Endometrium (tissue), 2 donors: ENCODE measurements at regions not wholly inside any gene's neighbourhood (a gene's known extent, or its start where the extent isn't known, plus 50 kb on each side); places are given as distances from the start of the nearest gene placed in this dataset.

Experiments
- FAIRE-seq: peaks from 2 replicates; lab custom pipeline; 2012; peaks lifted over from hg19 to GRCh38; lab: Jason Lieb, UNC
- donor health status: control.
- donor health status: control.

DNA sequence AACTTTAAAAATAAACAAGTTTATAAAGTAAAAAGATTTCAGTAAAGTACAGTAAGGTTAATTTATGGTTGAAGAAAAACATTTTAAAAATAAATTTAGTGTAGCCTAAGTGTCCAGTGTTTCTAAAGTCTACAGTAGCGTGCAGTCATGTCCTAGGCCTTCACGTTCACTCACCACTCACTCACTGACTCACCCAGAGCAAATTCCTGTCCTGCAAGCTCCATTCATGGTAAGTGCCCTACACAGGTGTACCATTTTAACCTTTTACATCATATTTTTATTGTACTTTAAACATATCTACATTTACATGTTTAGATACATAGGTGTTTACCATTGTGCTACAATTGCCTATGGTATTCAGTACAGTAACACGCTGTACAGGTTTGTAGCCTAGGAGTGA, 81.4 kb downstream of the PRL start:
- peak; percentile 43 for FAIRE-seq

DNA sequence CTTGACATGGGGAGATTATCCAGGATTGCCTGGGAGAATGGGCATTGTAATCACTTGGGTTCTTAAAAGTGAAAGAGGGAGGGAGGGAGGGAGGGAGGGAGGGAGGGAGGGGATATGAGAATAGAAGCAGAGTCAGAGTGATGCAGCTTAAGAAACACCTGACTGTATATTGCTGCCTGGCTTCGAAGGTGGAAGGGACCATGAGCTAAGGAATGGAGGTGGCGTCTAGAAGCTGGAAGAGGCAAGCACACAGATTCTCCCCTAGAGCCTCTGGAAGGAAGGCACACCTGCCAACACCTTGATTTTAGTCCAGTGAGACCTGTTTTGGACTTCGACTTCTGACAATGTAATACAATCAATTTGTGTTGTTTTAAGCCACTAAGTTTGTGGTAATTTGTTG, 78.4 kb downstream of the PRL start:
- no peak for FAIRE-seq

DNA sequence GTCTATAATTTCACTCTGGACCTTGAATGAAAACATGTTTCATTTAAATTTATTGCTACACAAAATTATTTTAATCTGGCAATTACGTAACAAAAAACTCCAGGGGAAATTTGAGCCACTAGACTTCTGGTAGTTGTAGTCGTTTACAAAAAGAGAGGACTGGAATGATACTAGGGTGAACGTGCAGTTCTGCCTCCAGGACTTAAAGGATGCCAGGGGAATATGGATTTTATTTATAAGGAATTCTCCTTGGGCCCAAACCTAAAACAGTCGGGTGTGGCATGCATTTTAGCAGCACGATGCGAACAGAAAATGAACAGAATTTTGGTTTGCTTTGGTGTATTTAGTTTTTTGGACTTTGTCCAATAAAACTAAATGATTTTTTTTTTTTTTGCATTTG, 76.9 kb downstream of the PRL start:
- FAIRE-seq, result no peak

GRCh38 chr6:22221211-22221610, 75.6 kb downstream of the PRL start:
- no peak for FAIRE-seq

- no peak for FAIRE-seq
These were observed 75.2 kb downstream of the PRL start for GRCh38 chr6:22221630-22222029.

DNA sequence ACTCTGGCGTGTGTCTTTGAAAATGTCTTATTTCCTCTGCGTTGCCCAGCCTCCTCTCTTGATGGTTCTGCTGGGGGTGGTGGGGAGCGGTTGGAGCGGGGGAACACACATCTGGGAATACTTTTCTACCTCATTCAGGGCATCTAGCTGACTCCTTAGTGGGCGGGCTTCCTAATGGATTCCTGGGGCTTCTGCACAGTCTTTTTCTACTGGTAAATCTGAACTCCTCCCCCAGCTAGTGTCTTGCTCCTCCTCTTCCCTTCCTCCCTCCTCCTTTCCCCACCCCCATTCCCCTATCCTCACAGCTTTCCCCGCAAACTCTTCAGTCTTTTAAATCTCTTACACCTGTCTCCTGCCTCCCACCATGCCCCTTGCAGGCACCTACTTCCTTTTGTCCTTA, 74.4 kb downstream of the PRL start:
- no peak for FAIRE-seq

- no peak for FAIRE-seq
These were observed 68.8 kb downstream of the PRL start for GRCh38 chr6:22227824-22228610.

- FAIRE-seq, result no peak
These were observed 65.8 kb downstream of the PRL start for GRCh38 chr6:22231050-22231449.

DNA sequence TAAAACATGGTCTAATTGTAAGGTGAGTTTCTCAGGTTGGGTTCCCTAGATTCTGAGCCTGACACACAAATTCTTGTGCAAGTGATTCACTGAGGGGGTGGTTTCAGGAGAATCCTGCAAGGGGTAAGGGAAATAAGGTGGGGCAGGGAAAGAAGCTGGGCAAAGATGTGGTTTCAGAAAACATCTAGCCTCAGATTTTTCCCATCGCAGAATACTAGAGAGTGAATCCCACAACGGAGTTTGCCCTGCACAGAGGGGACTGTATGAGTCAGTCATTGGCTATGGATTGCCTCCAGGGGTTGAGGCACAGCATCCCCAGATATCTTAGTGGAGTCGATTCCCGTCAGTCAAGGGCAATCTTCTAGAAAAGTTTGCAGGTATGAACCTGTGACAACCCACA, 65.2 kb downstream of the PRL start:
- FAIRE-seq, result no peak

GRCh38 chr6:22236626-22237414, 60.0 kb downstream of the PRL start:
- FAIRE-seq, result no peak
